Activated naive CD8-positive, alpha-beta T cell treated with anti-CD3 and anti-CD28 coated beads, Interleukin-2, amount 10 ng/mL, durations not matched to agents 7 days and 5 days (primary cell): ENCODE measurements at regions not wholly inside any gene's neighbourhood (a gene's known extent, or its start where the extent isn't known, plus 50 kb on each side); places are given as distances from the start of the nearest gene placed in this dataset.

Experiments used
- ATAC-seq: fragments of 150-1000 bp; cut with Tn5 transposase; one replicate; pipeline ENCODE4 v1.10.0; 2021; ENCODE audit warnings: low read depth, moderate library complexity
- POLR2A ChIA-PET: fragments of 350-600 bp; sonication (Branson Sonifier 250); formaldehyde crosslinking; loops from one replicate; lab custom pipeline; 2021; ENCODE audit warnings: antibody characterized with exemption; lab: Charles Lee
- DNase-seq: peaks from one replicate; pipeline ENCODE4 v3.0.0; 2021
- H3K27ac Mint-ChIP-seq: one replicate; pipeline ENCODE4 v1.8.0; 2022; ENCODE audit warnings: mild to moderate bottlenecking, mixed read lengths
- H3K27me3 Mint-ChIP-seq: one replicate; pipeline ENCODE4 v1.8.0; 2022; ENCODE audit warnings: mild to moderate bottlenecking, moderate library complexity, mixed read lengths
- H3K36me3 Mint-ChIP-seq: one replicate; pipeline ENCODE4 v1.8.0; 2021; ENCODE audit warnings: mild to moderate bottlenecking, mixed read lengths
- H3K4me1 Mint-ChIP-seq: one replicate; pipeline ENCODE4 v1.8.0; 2021; ENCODE audit warnings: mixed read lengths
- H3K4me3 Mint-ChIP-seq: one replicate; pipeline ENCODE4 v1.8.0; 2022; ENCODE audit warnings: mild to moderate bottlenecking, moderate library complexity, mixed read lengths
- H3K9me3 Mint-ChIP-seq: one replicate; pipeline ENCODE4 v1.8.0; 2021; ENCODE audit warnings: mixed read lengths

- no peak overlapping the region for H3K27ac Mint-ChIP-seq
- POLR2A ChIA-PET: no interaction called here
- no peak overlapping the region for H3K4me3 Mint-ChIP-seq
- ATAC-seq (no peak), DNase-seq (no peak)
- H3K36me3 Mint-ChIP-seq: no peaks in the 10 kb centered on the region
- H3K4me1 Mint-ChIP-seq: no peaks in the 10 kb centered on the region
- no peaks in the 10 kb centered on the region for H3K9me3 Mint-ChIP-seq
- H3K27me3 Mint-ChIP-seq: no peaks in the 10 kb centered on the region
These were observed 224.9 kb downstream of the FGF9 start for GRCh38 chr13:21895779-21896178.

GRCh38 chr13:21897161-21897560 is 226.3 kb downstream of the FGF9 start:
- H3K36me3 Mint-ChIP-seq: no peaks in the 10 kb centered on the region
- no peak overlapping the region for H3K27ac Mint-ChIP-seq
- ATAC-seq (no peak), DNase-seq (no peak)
- H3K4me1 Mint-ChIP-seq: no peaks in the 10 kb centered on the region
- POLR2A ChIA-PET: no interaction called here
- H3K27me3 Mint-ChIP-seq: no peaks in the 10 kb centered on the region
- no peaks in the 10 kb centered on the region for H3K9me3 Mint-ChIP-seq
- H3K4me3 Mint-ChIP-seq: no peak overlapping the region

- no peaks in the 10 kb centered on the region for H3K4me1 Mint-ChIP-seq
- no peak for ATAC-seq
- POLR2A ChIA-PET: no interaction called here
- H3K36me3 Mint-ChIP-seq: no peaks in the 10 kb centered on the region
- no peak overlapping the region for H3K27ac Mint-ChIP-seq
- no peak for DNase-seq
- H3K4me3 Mint-ChIP-seq: no peak overlapping the region
- H3K9me3 Mint-ChIP-seq: no peaks in the 10 kb centered on the region
- H3K27me3 Mint-ChIP-seq: no peaks in the 10 kb centered on the region
These were observed 227.6 kb downstream of the FGF9 start for GRCh38 chr13:21898459-21898858.

DNA sequence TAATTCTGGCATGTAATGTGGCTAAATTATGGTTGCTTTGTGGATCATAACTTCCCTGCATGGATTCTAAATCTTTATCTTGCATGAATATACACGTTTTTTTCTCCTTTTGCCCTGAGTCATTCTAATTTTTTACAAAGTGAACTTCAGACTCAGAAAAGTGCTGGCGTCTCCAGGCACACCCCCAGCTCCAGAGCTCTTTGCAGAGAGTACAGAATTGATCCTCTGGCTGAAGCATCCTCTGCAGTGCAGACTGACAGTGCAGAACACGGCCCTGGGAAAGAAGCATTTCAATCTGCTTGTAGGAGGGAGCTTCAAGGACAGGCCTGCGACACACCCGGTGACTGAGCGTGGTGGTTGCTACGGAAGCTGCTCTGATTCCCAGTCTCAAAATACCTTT is 228.1 kb downstream of the FGF9 start:
- H3K36me3 Mint-ChIP-seq: no peaks in the 10 kb centered on the region
- no peak overlapping the region for H3K4me3 Mint-ChIP-seq
- DNase-seq: no peak
- H3K9me3 Mint-ChIP-seq: no peaks in the 10 kb centered on the region
- no peaks in the 10 kb centered on the region for H3K4me1 Mint-ChIP-seq
- ATAC-seq: no peak
- no peak overlapping the region for H3K27ac Mint-ChIP-seq
- H3K27me3 Mint-ChIP-seq: no peaks in the 10 kb centered on the region
- POLR2A ChIA-PET: no interaction called here

DNA sequence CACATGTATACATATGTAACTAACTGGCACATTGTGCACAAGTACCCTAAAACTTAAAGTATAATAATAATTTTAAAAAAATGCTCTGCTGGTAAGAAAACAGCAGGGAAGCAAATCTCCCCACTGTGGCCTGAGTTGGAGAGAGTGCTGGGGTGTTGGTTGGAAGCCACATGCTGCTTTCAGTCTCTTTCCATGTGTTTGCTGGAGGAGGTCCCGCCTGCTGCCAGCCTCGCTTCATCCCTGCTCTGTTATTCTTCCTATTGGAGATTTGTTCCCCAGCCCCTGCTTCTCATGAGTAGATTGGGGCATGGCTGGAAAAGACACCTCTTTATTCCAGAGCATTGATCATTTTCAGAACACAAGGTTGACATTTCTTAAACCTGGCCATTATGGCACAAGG is 230.5 kb downstream of the FGF9 start:
- no peaks in the 10 kb centered on the region for H3K36me3 Mint-ChIP-seq
- no peak for DNase-seq
- POLR2A ChIA-PET: no interaction called here
- no peak overlapping the region for H3K4me3 Mint-ChIP-seq
- no peaks in the 10 kb centered on the region for H3K4me1 Mint-ChIP-seq
- no peak for ATAC-seq
- no peak overlapping the region for H3K27ac Mint-ChIP-seq
- no peaks in the 10 kb centered on the region for H3K27me3 Mint-ChIP-seq
- H3K9me3 Mint-ChIP-seq: no peaks in the 10 kb centered on the region

DNA sequence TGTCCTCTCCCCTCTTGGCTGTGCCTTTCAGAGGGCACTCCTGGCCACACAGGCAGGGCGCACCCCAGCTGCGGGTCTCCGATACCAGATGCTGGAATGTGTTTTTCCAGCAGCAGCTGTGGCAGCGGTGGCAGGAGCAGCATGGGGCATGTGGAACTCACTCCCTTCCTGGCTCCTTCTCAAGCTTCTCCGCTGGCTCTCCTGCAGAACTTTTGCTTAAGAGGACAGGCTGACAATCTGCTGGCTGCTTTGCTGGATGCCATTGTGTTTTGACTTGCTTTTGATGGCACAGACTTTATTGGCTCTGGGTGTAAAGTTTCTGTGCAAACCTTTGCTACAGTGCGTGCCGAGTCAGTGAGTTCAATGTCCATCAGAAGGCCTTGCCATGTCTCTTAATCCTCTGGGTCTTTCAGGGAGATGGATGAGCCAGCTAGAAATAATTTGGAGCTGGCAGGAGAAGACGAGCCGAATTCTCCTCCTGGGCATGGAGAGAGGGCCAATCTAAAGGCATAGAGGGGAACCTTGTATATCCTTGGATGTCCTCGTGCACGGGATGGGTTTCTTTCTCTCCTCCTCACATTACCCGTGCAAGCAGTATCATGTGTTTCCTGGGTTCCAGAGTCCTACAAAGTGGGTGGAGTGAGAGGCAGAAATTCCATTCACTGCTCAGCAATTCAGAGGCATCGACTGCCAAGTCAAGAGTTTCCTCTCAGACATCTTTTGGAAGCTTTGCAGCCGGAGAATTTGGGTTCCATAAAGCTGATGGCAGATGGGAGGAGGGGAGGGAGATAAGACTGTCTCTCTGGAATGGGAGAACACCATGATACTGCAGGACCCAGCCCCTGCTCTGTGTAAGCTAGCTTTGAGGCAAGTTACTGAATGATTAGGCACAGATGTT is 231.2 kb downstream of the FGF9 start:
- POLR2A ChIA-PET: no interaction called here
- H3K4me1 Mint-ChIP-seq: no peaks in the 10 kb centered on the region
- H3K4me3 Mint-ChIP-seq: no peak overlapping the region
- no peak overlapping the region for H3K27ac Mint-ChIP-seq
- H3K36me3 Mint-ChIP-seq: no peaks in the 10 kb centered on the region
- no peaks in the 10 kb centered on the region for H3K27me3 Mint-ChIP-seq
- DNase-seq (no peak), ATAC-seq (no peak)
- H3K9me3 Mint-ChIP-seq: no peaks in the 10 kb centered on the region

DNA sequence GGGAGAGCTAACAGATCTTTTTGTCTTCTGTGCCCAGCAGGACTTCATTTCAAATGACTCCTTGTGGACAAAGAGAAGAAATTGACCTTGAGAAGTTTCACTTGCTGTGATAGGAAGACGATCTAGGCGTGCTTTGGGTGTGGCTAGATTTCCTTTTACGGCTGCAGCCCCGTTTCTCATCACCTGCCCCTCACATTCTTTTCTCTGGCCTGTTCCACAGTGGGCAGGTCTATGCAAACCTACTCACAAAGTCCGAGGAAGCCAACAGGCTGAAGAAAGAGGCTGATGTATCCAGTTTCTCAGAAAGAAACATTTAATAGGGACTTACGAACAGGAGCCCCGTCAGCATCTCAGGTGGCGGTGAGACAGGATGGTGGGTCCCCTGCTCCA is 231.8 kb downstream of the FGF9 start:
- no peaks in the 10 kb centered on the region for H3K4me1 Mint-ChIP-seq
- no peak overlapping the region for H3K4me3 Mint-ChIP-seq
- H3K27ac Mint-ChIP-seq: no peak overlapping the region
- ATAC-seq (no peak), DNase-seq (no peak)
- POLR2A ChIA-PET: no interaction called here
- no peaks in the 10 kb centered on the region for H3K36me3 Mint-ChIP-seq
- H3K27me3 Mint-ChIP-seq: no peaks in the 10 kb centered on the region
- H3K9me3 Mint-ChIP-seq: no peaks in the 10 kb centered on the region

DNA sequence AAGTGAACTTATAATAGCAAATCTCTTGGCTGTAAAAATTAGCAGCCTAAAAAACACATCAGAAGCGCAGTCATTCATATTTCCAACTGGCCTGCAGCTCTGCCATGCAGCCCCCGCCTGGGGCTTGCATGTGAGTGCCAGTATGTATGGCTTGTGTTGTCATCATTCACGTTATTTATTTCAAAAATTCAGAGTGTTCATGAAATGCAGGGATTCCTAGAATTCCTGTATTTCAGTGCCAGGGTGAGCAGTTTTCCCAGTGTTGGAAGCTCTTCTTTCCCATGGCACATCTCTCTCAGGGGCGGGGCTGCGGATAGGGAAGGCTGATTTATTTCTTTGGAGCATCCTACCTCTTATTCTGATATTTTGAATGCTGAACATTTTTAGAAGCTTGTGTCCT is 234.6 kb downstream of the FGF9 start:
- Mint-ChIP-seq H3K4me1 (no peaks in the 10 kb centered on the region), H3K9me3 (no peaks in the 10 kb centered on the region), H3K4me3 (no peak overlapping the region), H3K27ac (no peak overlapping the region), H3K27me3 (no peaks in the 10 kb centered on the region), H3K36me3 (no peaks in the 10 kb centered on the region)
- ATAC-seq (no peak), DNase-seq (no peak)
- POLR2A ChIA-PET: no interaction called here

DNA sequence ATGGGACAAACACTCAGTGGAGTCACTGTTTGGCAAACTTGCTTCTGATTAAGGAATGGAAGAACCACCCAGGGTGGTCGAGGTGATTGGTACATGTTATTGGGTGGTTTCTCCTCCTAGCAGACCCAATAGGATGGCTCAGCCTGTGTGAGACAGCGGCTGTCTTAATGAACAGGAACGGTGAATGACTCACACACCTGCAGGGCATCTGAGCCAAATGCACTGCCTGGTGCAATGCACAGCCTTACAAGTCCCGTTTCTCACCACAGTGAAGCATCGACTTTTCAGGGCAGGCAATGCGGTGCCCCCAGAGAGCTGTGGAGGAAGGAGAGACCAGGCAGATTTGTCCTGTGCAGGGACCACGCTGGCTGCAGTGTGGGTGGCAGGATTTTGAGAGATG is 238.5 kb downstream of the FGF9 start:
- POLR2A ChIA-PET: no interaction called here
- H3K4me3 Mint-ChIP-seq: no peak overlapping the region

GRCh38 chr13:21910546-21910945 is 239.7 kb downstream of the FGF9 start:
- Mint-ChIP-seq H3K9me3 (no peaks in the 10 kb centered on the region), H3K4me3 (no peak overlapping the region), H3K27me3 (no peaks in the 10 kb centered on the region), H3K4me1 (no peaks in the 10 kb centered on the region), H3K36me3 (no peaks in the 10 kb centered on the region), H3K27ac (no peak overlapping the region)
- no peak for ATAC-seq
- no peak for DNase-seq
- POLR2A ChIA-PET: no interaction called here

More for the DNA sequence above, 238.5 kb downstream of the FGF9 start:
- ATAC-seq: no peak
- H3K9me3 Mint-ChIP-seq: no peaks in the 10 kb centered on the region
- H3K27me3 Mint-ChIP-seq: no peaks in the 10 kb centered on the region
- no peak for DNase-seq
- no peaks in the 10 kb centered on the region for H3K4me1 Mint-ChIP-seq
- no peaks in the 10 kb centered on the region for H3K36me3 Mint-ChIP-seq
- no peak overlapping the region for H3K27ac Mint-ChIP-seq

DNA sequence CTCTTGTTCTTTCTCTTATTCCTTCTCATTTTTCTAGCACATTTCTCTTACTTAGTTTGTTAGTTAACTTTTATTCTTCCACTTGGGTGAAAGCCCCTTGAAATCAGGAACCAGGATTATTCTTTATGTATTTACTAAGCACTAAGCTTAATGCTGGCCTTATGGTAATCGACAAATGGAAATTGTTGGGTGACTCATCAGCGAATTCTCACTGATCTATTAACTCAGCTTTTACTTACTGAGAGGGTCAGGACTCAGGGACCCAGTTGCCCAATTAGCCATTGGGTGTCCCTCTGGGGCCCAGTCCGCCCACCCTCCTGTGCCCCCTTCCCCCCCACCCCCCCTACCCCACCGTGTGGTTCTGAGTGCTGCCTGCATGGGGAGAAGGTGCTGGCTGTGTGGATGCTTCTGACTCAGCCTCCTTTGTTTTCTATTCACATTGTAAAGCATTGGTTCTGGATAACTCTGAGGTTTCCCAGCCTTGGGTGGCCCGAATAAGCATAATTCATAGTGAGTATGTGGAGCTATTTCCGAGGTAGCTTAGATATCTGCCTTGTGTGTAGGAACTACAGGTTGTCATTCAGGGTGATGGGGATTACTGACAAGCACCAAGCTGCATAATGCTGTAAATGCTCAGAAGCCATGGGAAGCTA is 240.9 kb downstream of the FGF9 start:
- ATAC-seq: no peak
- POLR2A ChIA-PET: no interaction called here
- H3K36me3 Mint-ChIP-seq: no peaks in the 10 kb centered on the region
- no peaks in the 10 kb centered on the region for H3K27me3 Mint-ChIP-seq
- H3K27ac Mint-ChIP-seq: no peak overlapping the region
- no peaks in the 10 kb centered on the region for H3K4me1 Mint-ChIP-seq
- H3K4me3 Mint-ChIP-seq: no peak overlapping the region
- no peaks in the 10 kb centered on the region for H3K9me3 Mint-ChIP-seq
- no peak for DNase-seq

DNA sequence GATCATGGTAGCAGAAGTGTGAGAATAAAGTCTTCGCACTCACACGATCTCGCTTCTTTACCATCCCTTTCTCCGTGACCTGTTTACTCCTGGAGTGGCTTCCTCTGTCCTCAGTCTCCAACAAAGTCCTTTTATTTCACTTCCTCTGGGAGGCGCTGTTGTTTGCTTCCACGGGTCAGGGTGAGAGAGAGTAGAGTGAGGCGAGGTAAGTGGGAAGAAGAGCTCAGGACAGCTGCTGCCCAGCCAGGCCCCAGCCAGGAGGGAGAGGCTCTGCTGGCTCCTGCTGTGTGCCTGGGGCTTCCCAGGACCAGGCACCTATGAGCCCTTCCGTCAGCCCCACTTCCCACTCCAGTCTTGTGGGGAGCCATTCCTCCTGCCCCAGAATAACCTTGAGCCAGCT is 242.1 kb downstream of the FGF9 start:
- Mint-ChIP-seq H3K36me3 (no peaks in the 10 kb centered on the region), H3K4me1 (no peaks in the 10 kb centered on the region), H3K27me3 (no peaks in the 10 kb centered on the region), H3K4me3 (no peak overlapping the region), H3K9me3 (no peaks in the 10 kb centered on the region), H3K27ac (no peak overlapping the region)
- DNase-seq (no peak), ATAC-seq (no peak)
- POLR2A ChIA-PET: no interaction called here

- no peak overlapping the region for H3K4me3 Mint-ChIP-seq
- peaks cover 1% of the 10 kb centered on the region for H3K9me3 Mint-ChIP-seq
- no peak for ATAC-seq
- H3K36me3 Mint-ChIP-seq: no peaks in the 10 kb centered on the region
- no peak for DNase-seq
- H3K27me3 Mint-ChIP-seq: no peaks in the 10 kb centered on the region
- H3K4me1 Mint-ChIP-seq: no peaks in the 10 kb centered on the region
- POLR2A ChIA-PET: no interaction called here
- no peak overlapping the region for H3K27ac Mint-ChIP-seq
These were observed 246.5 kb downstream of the FGF9 start for GRCh38 chr13:21917086-21918015.
